H1 (cell line): ENCODE measurements at regions not wholly inside any gene's neighbourhood (a gene's known extent, or its start where the extent isn't known, plus 50 kb on each side); places are given as distances from the start of the nearest gene placed in this dataset.

ENCODE experiments used
- CTCF ChIA-PET: fragments of 300-600 bp; sonication (Branson Sonifier 250); formaldehyde crosslinking; loops from one replicate; lab custom pipeline; 2021; ENCODE audit not compliant: partially characterized antibody; lab: Charles Lee
- POLR2A ChIA-PET: fragments of 300-600 bp; sonication (Branson Sonifier 250); formaldehyde crosslinking; loops from one replicate; lab custom pipeline; 2021; ENCODE audit warnings: inconsistent platforms; ENCODE audit not compliant: partially characterized antibody; lab: Charles Lee
- DNase-seq, 2 experiments: peaks; one replicate each; pipeline versions ENCODE4 v3.0.0 to v3.0.0-alpha.2; 2010 to 2022; ENCODE audit warnings: low spot score in 2 of 2, low read depth in 1 of 2, mixed read lengths in 1 of 2
- FAIRE-seq: peaks from 2 replicates; lab custom pipeline; 2011; peaks lifted over from hg19 to GRCh38; lab: Jason Lieb, UNC
- H2AFZ ChIP-seq: 2 replicates; pipeline ENCODE4 v1.8.1; 2012; ENCODE audit warnings: low read length, inconsistent platforms
- H2AK5ac ChIP-seq: 2 replicates; pipeline ENCODE4 v1.6.1; 2013; ENCODE audit warnings: low read depth, low read length
- H2BK120ac ChIP-seq: replicated peaks from 2 replicates; pipeline ENCODE3; 2013; ENCODE audit warnings: low read depth, low read length, inconsistent platforms
- H2BK12ac ChIP-seq: 2 replicates; pipeline ENCODE4 v1.6.1; 2013; ENCODE audit warnings: low read depth, low read length
- H2BK15ac ChIP-seq: 2 replicates; pipeline ENCODE4 v1.6.1; 2013; ENCODE audit warnings: low read length
- H2BK20ac ChIP-seq: 2 replicates; pipeline ENCODE4 v1.6.1; 2013; ENCODE audit warnings: low read length
- H2BK5ac ChIP-seq: 2 replicates; pipeline ENCODE4 v1.6.1; 2013; ENCODE audit warnings: low read depth, low read length
- H3K14ac ChIP-seq: 2 replicates; pipeline ENCODE4 v1.6.1; 2013; ENCODE audit warnings: inconsistent platforms; ENCODE audit not compliant: insufficient read length
- H3K18ac ChIP-seq: 2 replicates; pipeline ENCODE4 v1.6.1; 2013; ENCODE audit warnings: low read length; ENCODE audit errors: extremely low read depth
- H3K23ac ChIP-seq: 2 replicates; pipeline ENCODE4 v1.6.1; 2013; ENCODE audit warnings: inconsistent platforms; ENCODE audit not compliant: insufficient read length
- H3K23me2 ChIP-seq: 2 replicates; pipeline ENCODE4 v1.6.1; 2013; ENCODE audit warnings: low read depth, low read length
- H3K27ac ChIP-seq: 2 replicates; pipeline ENCODE4 v1.6.1; 2011; ENCODE audit warnings: low read depth, low read length, inconsistent platforms
- H3K27me3 ChIP-seq, 4 experiments: replicated peaks in 1 of 4; 1 replicate in 1 of 4; 2 replicates in 3 of 4; pipeline versions ENCODE4 v1.6.1 to v1.8.1; 2011 to 2013; ENCODE audit warnings: low read length in 3 of 4, mild to moderate bottlenecking in 3 of 4, inconsistent platforms in 2 of 4, mixed read lengths in 2 of 4, moderate library complexity in 1 of 4; ENCODE audit not compliant: control insufficient read depth in 3 of 4, insufficient read depth in 3 of 4; ENCODE audit errors: extremely low read depth in 1 of 4
- H3K36me3 ChIP-seq, 4 experiments: 2 replicates each; pipeline versions ENCODE4 v1.6.1 to v1.8.1; 2011 to 2013; ENCODE audit warnings: mild to moderate bottlenecking in 4 of 4, low read length in 3 of 4, moderate library complexity in 2 of 4, control low read depth in 1 of 4, inconsistent platforms in 1 of 4; ENCODE audit not compliant: insufficient read depth in 4 of 4, control insufficient read depth in 2 of 4
- H3K4ac ChIP-seq: replicated peaks from 2 replicates; pipeline ENCODE3; 2013; ENCODE audit warnings: low read length, low read depth, mixed read lengths, inconsistent platforms; ENCODE audit not compliant: insufficient read length
- H3K4me1 ChIP-seq, 4 experiments: replicated peaks in 1 of 4; 1 replicate in 1 of 4; 2 replicates in 3 of 4; pipeline versions ENCODE4 v1.6.1 to v1.8.1; 2011 to 2013; ENCODE audit warnings: low read length in 3 of 4, inconsistent platforms in 2 of 4, mixed read lengths in 1 of 4; ENCODE audit not compliant: insufficient read depth in 4 of 4, control insufficient read depth in 3 of 4
- H3K4me2 ChIP-seq, 2 experiments: 2 replicates each; pipeline versions ENCODE4 v1.6.1 to v1.8.1; 2011 to 2013; ENCODE audit warnings: low read depth in 2 of 2, low read length in 2 of 2, control low read depth in 1 of 2, inconsistent platforms in 1 of 2, mild to moderate bottlenecking in 1 of 2; ENCODE audit not compliant: insufficient read depth in 1 of 2
- H3K4me3 ChIP-seq, 4 experiments: fragments of 200-600, 300-600 bp in 1 of 4; sonication (generic), shearing (Covaris generic), sonication (Bioruptor Twin) in 1 of 4; 2 replicates each; pipeline versions ENCODE4 v1.5.1 to v1.8.1; 2011 to 2016; ENCODE audit warnings: low read length in 4 of 4, low read depth in 3 of 4, control low read depth in 2 of 4, inconsistent platforms in 2 of 4, mild to moderate bottlenecking in 2 of 4, mixed read lengths in 1 of 4, moderate library complexity in 1 of 4; ENCODE audit not compliant: insufficient read depth in 2 of 4; ENCODE audit errors: extremely low read depth in 1 of 4
- H3K56ac ChIP-seq: replicated peaks from 2 replicates; pipeline ENCODE3; 2013; ENCODE audit warnings: low read depth, mild to moderate bottlenecking, mixed read lengths, low read length, inconsistent platforms; ENCODE audit not compliant: insufficient read length
- H3K79me1 ChIP-seq: 2 replicates; pipeline ENCODE4 v1.6.1; 2013; ENCODE audit warnings: low read depth, low read length, control low read depth
- H3K79me2 ChIP-seq, 2 experiments: 2 replicates each; pipeline versions ENCODE4 v1.6.1 to v1.8.1; 2012 to 2013; ENCODE audit warnings: low read length in 2 of 2, mild to moderate bottlenecking in 2 of 2, inconsistent platforms in 1 of 2; ENCODE audit not compliant: insufficient read depth in 2 of 2, control insufficient read depth in 1 of 2
- H3K9ac ChIP-seq, 4 experiments: replicated peaks in 1 of 4; 1 replicate in 1 of 4; 2 replicates in 3 of 4; pipeline versions ENCODE4 v1.6.1 to v1.8.1; 2011 to 2013; ENCODE audit warnings: low read depth in 3 of 4, low read length in 3 of 4, control low read depth in 2 of 4, mild to moderate bottlenecking in 2 of 4, moderate library complexity in 2 of 4, inconsistent platforms in 1 of 4; ENCODE audit errors: extremely low read depth in 1 of 4
- H3K9me3 ChIP-seq, 2 experiments: 2 replicates each; pipeline versions ENCODE4 v1.6.1 to v1.8.1; 2012 to 2013; ENCODE audit warnings: mild to moderate bottlenecking in 2 of 2, moderate library complexity in 2 of 2, control low read depth in 1 of 2, inconsistent platforms in 1 of 2, low read depth in 1 of 2, low read length in 1 of 2, mixed read lengths in 1 of 2; ENCODE audit not compliant: insufficient read depth in 2 of 2
- H4K20me1 ChIP-seq, 2 experiments: replicated peaks in 1 of 2; 2 replicates each; pipeline versions ENCODE3 to v1.8.1; 2011 to 2013; ENCODE audit warnings: inconsistent platforms in 2 of 2, low read length in 2 of 2, mild to moderate bottlenecking in 1 of 2; ENCODE audit not compliant: insufficient read depth in 2 of 2, control insufficient read depth in 1 of 2
- H4K5ac ChIP-seq: 2 replicates; pipeline ENCODE4 v1.6.1; 2013; ENCODE audit warnings: low read length, low read depth, mixed read lengths, inconsistent platforms; ENCODE audit not compliant: insufficient read length
- H4K8ac ChIP-seq: 2 replicates; pipeline ENCODE4 v1.8.0; 2013; ENCODE audit warnings: mild to moderate bottlenecking, moderate library complexity, low read length, inconsistent platforms; ENCODE audit not compliant: insufficient read depth; ENCODE audit errors: extremely low read depth
- H4K91ac ChIP-seq: replicated peaks from 2 replicates; pipeline ENCODE3; 2013; ENCODE audit warnings: low read length, mixed read lengths, inconsistent platforms; ENCODE audit not compliant: insufficient read length
- BACH1 ChIP-seq: IDR thresholded peaks from 2 replicates; pipeline ENCODE4 v1.6.1; 2012; ENCODE audit warnings: low read length, improper control_type of control experiment
- PHF8 ChIP-seq: fragments of 200-600 bp; sonication (generic); conservative IDR thresholded peaks from 2 replicates; pipeline ENCODE4 v1.7.1; 2012; ENCODE audit warnings: low read depth, mild to moderate bottlenecking, inconsistent platforms, low read length, moderate library complexity
- SIRT6 ChIP-seq: IDR thresholded peaks from one replicate; pipeline ENCODE4 v1.7.1; 2012; ENCODE audit warnings: low read length, inconsistent platforms
- TAF7 ChIP-seq: optimal IDR thresholded peaks from 2 replicates; pipeline ENCODE3; 2011; ENCODE audit warnings: low read depth, mild to moderate bottlenecking, inconsistent platforms, low read length, moderate library complexity, borderline replicate concordance
- WGBS, 2 experiments: shearing (Covaris generic) in 1 of 2; methylation state at CpG; one replicate each; pipeline versions ENCODE4 v1.1.6 to v1.1.7; 2013 to 2015; ENCODE audit warnings: low lambda C conversion rate in 2 of 2, mixed read lengths in 2 of 2, inconsistent platforms in 1 of 2, low coverage in 1 of 2, missing lambda C conversion rate in 1 of 2; ENCODE audit not compliant: insufficient replicate concordance in 2 of 2, insufficient coverage in 1 of 2, insufficient read length in 1 of 2; ENCODE audit errors: extremely low coverage in 1 of 2, missing lambda C conversion rate in 1 of 2; 5-methylcytosine and 5-hydroxymethylcytosine counted together

GRCh38 chrX:142819461-142819860 lies 206.3 kb upstream of the SPANXN4 start:
- FAIRE-seq, result no peak
- Histone ChIP-seq H3K27ac (no peak overlapping the region), H4K5ac (no peak overlapping the region)

More at GRCh38 chrX:142819461-142819860, 206.3 kb upstream of the SPANXN4 start:
- Histone ChIP-seq H3K23ac (no peak overlapping the region), H3K9ac (no peak overlapping the region), H3K4me2 (no peak overlapping the region), H3K4me1 (no peaks in the 10 kb centered on the region), H2BK20ac (no peak overlapping the region), H3K79me1 (no peaks in the 10 kb centered on the region), H2BK12ac (no peak overlapping the region), H3K9me3 (no peaks in the 10 kb centered on the region), H2AFZ (no peak overlapping the region), H3K56ac (no peak overlapping the region), H4K91ac (no peak overlapping the region), H4K20me1 (no peaks in the 10 kb centered on the region), H2AK5ac (no peak overlapping the region), H3K23me2 (no peaks in the 10 kb centered on the region), H3K79me2 (no peaks in the 10 kb centered on the region), H3K4me3 (no peak overlapping the region), H3K18ac (no peak overlapping the region), H3K4ac (no peak overlapping the region), H2BK15ac (no peak overlapping the region), H2BK120ac (no peak overlapping the region), H4K8ac (no peak overlapping the region), H2BK5ac (no peak overlapping the region), H3K14ac (no peak overlapping the region), H3K27me3 (no peaks in the 10 kb centered on the region), H3K36me3 (no peaks in the 10 kb centered on the region)
- ChIA-PET CTCF (no interaction called here), POLR2A (no interaction called here)
- TF ChIP-seq BACH1 (no peak), PHF8 (no peak), SIRT6 (no peak), TAF7 (no peak)
- no peak for DNase-seq
- 92% methylated on average over 2 of the region's 5 CpGs; no CpG with 5 or more reads in 1 of the 2 experiments for WGBS, 2 experiments
